ENCODE measurements at regions not wholly inside any gene's neighbourhood (a gene's known extent, or its start where the extent isn't known, plus 50 kb on each side); places are given as distances from the start of the nearest gene placed in this dataset.

GRCh38 chr18:10124071-10124470 is 210.3 kb downstream of the VAPA start:
- Histone ChIP-seq H3K27me3 (ENCODE audit: control insufficient read depth, insufficient read depth, low read length) (no peaks in the 10 kb centered on the region), H3K4me1 (ENCODE audit: control insufficient read depth in 2 of 3, insufficient read depth in 2 of 3, low read depth in 1 of 3, low read length in 3 of 3) (no peaks in the 10 kb centered on the region), H3K36me3 (ENCODE audit: control insufficient read depth in 2 of 3, insufficient read depth in 3 of 3, low read length in 3 of 3) (no peaks in the 10 kb centered on the region), H3K9ac (ENCODE audit: low read length in 3 of 3) (no peak overlapping the region), H3K9me3 (ENCODE audit: control insufficient read depth in 2 of 3, insufficient read depth in 1 of 3, low read length in 3 of 3) (peaks cover 0 to 1% (median 0%) of the 10 kb centered on the region in 3 donors), H3K4me3 (ENCODE audit: low read length in 3 of 3) (no peak overlapping the region), H3K27ac (ENCODE audit: low read depth in 2 of 2, low read length in 2 of 2) (no peak overlapping the region)
- FAIRE-seq = no peak
- intact Hi-C loops (cut with DNase I) = no loop called here
- no peak for DNase-seq
- no peak for TF ChIP-seq CTCF (IDR thresholded peaks at IDR 0.05; ENCODE audit: borderline replicate concordance, extremely low read depth, insufficient read depth)

DNA sequence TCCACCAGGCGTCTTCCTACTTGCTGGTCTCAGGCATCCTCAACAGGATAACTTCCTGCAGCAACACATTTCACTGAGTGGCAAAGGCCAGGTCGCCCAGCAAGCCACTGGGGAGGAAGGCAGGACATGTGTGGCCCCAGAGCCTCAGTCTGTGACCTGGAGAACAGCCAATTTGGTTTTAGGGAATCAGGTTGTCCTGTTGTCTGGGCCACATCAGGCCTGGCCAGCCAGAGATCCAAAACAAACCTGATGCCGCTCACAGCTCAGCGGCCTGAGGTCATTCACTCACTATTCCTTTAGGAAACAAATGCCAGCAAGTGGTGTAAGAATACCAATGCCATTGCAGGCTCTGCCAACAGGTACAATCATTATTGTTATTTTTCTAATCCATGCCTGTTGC is 210.7 kb downstream of the VAPA start:
- FAIRE-seq (no peak), DNase-seq (no peak)
- intact Hi-C loops (cut with DNase I) = no loop called here
- TF ChIP-seq CTCF (IDR thresholded peaks at IDR 0.05; ENCODE audit: borderline replicate concordance, extremely low read depth, insufficient read depth) = no peak
- Histone ChIP-seq H3K27ac (ENCODE audit: low read depth in 2 of 2, low read length in 2 of 2) (no peak overlapping the region), H3K4me3 (ENCODE audit: low read length in 3 of 3) (no peak overlapping the region), H3K36me3 (ENCODE audit: control insufficient read depth in 2 of 3, insufficient read depth in 3 of 3, low read length in 3 of 3) (no peaks in the 10 kb centered on the region), H3K27me3 (ENCODE audit: control insufficient read depth, insufficient read depth, low read length) (no peaks in the 10 kb centered on the region), H3K9me3 (ENCODE audit: control insufficient read depth in 2 of 3, insufficient read depth in 1 of 3, low read length in 3 of 3) (peaks cover 0 to 1% (median 0%) of the 10 kb centered on the region in 3 donors), H3K4me1 (ENCODE audit: control insufficient read depth in 2 of 3, insufficient read depth in 2 of 3, low read depth in 1 of 3, low read length in 3 of 3) (no peaks in the 10 kb centered on the region), H3K9ac (ENCODE audit: low read length in 3 of 3) (no peak overlapping the region)

DNA sequence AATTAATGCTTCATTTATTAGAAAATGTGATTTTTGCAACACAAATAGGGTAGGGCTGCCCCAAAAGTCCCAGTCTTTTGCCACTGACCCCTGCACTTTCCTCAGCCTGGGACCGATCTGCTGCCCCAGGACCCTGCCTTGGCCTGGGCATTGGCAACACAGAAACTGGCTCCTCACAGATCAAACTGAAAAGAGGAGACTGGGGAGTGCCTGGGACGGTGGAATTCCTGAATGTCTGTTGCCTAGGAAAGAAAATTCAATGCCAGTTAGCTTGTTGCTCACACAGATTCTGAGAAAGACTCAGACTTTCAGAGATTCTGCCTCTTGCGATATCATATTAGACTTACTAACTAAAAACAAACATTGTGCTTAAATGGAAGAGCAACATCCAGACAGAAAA is 211.2 kb downstream of the VAPA start:
- no peaks in the 10 kb centered on the region for H3K9me3 ChIP-seq (ENCODE audit: control insufficient read depth in 2 of 3, insufficient read depth in 1 of 3, low read length in 3 of 3)
- no peak overlapping the region for H3K27ac ChIP-seq (ENCODE audit: low read depth in 2 of 2, low read length in 2 of 2)
- no peaks in the 10 kb centered on the region for H3K36me3 ChIP-seq (ENCODE audit: control insufficient read depth in 2 of 3, insufficient read depth in 3 of 3, low read length in 3 of 3)
- no peak for TF ChIP-seq CTCF (IDR thresholded peaks at IDR 0.05; ENCODE audit: borderline replicate concordance, extremely low read depth, insufficient read depth)
- no peaks in the 10 kb centered on the region for H3K27me3 ChIP-seq (ENCODE audit: control insufficient read depth, insufficient read depth, low read length)
- H3K4me1 ChIP-seq (ENCODE audit: control insufficient read depth in 2 of 3, insufficient read depth in 2 of 3, low read depth in 1 of 3, low read length in 3 of 3) = no peaks in the 10 kb centered on the region
- DNase-seq = no peak
- no peak overlapping the region for H3K4me3 ChIP-seq (ENCODE audit: low read length in 3 of 3)
- FAIRE-seq = no peak
- intact Hi-C loops (cut with DNase I) = no loop called here
- H3K9ac ChIP-seq (ENCODE audit: low read length in 3 of 3) = no peak overlapping the region

GRCh38 chr18:10127729-10128128 is 213.9 kb downstream of the VAPA start:
- H3K36me3 ChIP-seq (ENCODE audit: control insufficient read depth in 2 of 3, insufficient read depth in 3 of 3, low read length in 3 of 3) = no peaks in the 10 kb centered on the region
- no peak overlapping the region for H3K9ac ChIP-seq (ENCODE audit: low read length in 3 of 3)
- no peak for TF ChIP-seq CTCF (IDR thresholded peaks at IDR 0.05; ENCODE audit: borderline replicate concordance, extremely low read depth, insufficient read depth)
- H3K4me1 ChIP-seq (ENCODE audit: control insufficient read depth in 2 of 3, insufficient read depth in 2 of 3, low read depth in 1 of 3, low read length in 3 of 3) = peaks cover 0 to 2% (median 0%) of the 10 kb centered on the region in 3 donors
- DNase-seq = no peak
- no peak for FAIRE-seq
- no peak overlapping the region for H3K27ac ChIP-seq (ENCODE audit: low read depth in 2 of 2, low read length in 2 of 2)
- H3K4me3 ChIP-seq (ENCODE audit: low read length in 3 of 3) = no peak overlapping the region
- intact Hi-C loops (cut with DNase I) = no loop called here
- no peaks in the 10 kb centered on the region for H3K27me3 ChIP-seq (ENCODE audit: control insufficient read depth, insufficient read depth, low read length)
- H3K9me3 ChIP-seq (ENCODE audit: control insufficient read depth in 2 of 3, insufficient read depth in 1 of 3, low read length in 3 of 3) = no peaks in the 10 kb centered on the region

All from kidney (tissue), 13 donors.